Heart left ventricle (tissue), 16 donors: ENCODE measurements at regions not wholly inside any gene's neighbourhood (a gene's known extent, or its start where the extent isn't known, plus 50 kb on each side); places are given as distances from the start of the nearest gene placed in this dataset.

Experiments used
- ATAC-seq, 4 donors: fragments of 200-7000 bp; cut with Tn5 transposase; one replicate each; pipeline ENCODE4 v1.9.1; 2020 to 2022; ENCODE audit warnings: moderate library complexity in 4 of 4, mild to moderate bottlenecking in 3 of 4, moderate number of reproducible peaks in 1 of 4
- DNase-seq, 5 donors: peaks; one replicate each; pipeline ENCODE4 v3.0.0-alpha.2; 2020
- H3K27ac ChIP-seq, 12 donors: fragments of 200-600 bp; sonication (generic) in 4 of 12; one replicate each; pipeline versions ENCODE4 v1.5.0 to v1.8.0; 2016 to 2022; ENCODE audit warnings: mild to moderate bottlenecking in 2 of 12
- H3K27me3 ChIP-seq, 9 donors: fragments of 200-600 bp; sonication (generic) in 2 of 9; one replicate each; pipeline versions ENCODE4 v1.5.1 to v1.8.0; 2016 to 2022; ENCODE audit warnings: mild to moderate bottlenecking in 3 of 9
- H3K36me3 ChIP-seq, 9 donors: fragments of 200-600 bp; sonication (generic) in 2 of 9; one replicate each; pipeline versions ENCODE4 v1.5.0 to v1.8.0; 2018 to 2022; ENCODE audit warnings: mild to moderate bottlenecking in 2 of 9
- H3K4me1 ChIP-seq, 12 donors: fragments of 200-600 bp; sonication (generic) in 4 of 12; one replicate each; pipeline versions ENCODE4 v1.5.0 to v1.8.0; 2016 to 2022; ENCODE audit warnings: mild to moderate bottlenecking in 3 of 12
- H3K4me3 ChIP-seq, 12 donors: fragments of 200-600 bp; sonication (generic) in 4 of 12; one replicate each; pipeline versions ENCODE4 v1.5.0 to v1.8.0; 2017 to 2022; ENCODE audit warnings: mild to moderate bottlenecking in 9 of 12, moderate library complexity in 4 of 12
- H3K9me3 ChIP-seq, 12 donors: fragments of 200-600 bp; sonication (generic) in 4 of 12; one replicate each; pipeline versions ENCODE4 v1.5.0 to v1.8.0; 2016 to 2022; ENCODE audit warnings: mild to moderate bottlenecking in 1 of 12
- POLR2A ChIP-seq, 2 donors: fragments of 450-650 bp; IDR thresholded peaks; one replicate each; pipeline ENCODE4 v1.6.1; 2017; ENCODE audit warnings: antibody characterized with exemption in 2 of 2, mild to moderate bottlenecking in 2 of 2, moderate library complexity in 2 of 2
- WGBS, 4 donors: extraction: QIAGEN DNeasy Blood & Tissue Kit in 2 of 4; methylation state at CpG; one replicate each; pipeline versions ENCODE4 v1.1.5 to v1.1.7; 2013 to 2018; 5-methylcytosine and 5-hydroxymethylcytosine counted together
- intact Hi-C, 10 donors: fragments of 100-400 bp; cut with DNase I; formaldehyde crosslinking; loops; one replicate each; pipeline versions ENCODE4 v1.11.1 to v1.14.2; 2022
- TF ChIP-seq, protein P1 (sequence below), 12 donors: fragments of 200-600 bp; sonication (generic) in 4 of 12; IDR thresholded peaks; one replicate each; pipeline versions ENCODE4 v1.5.0 to v1.8.0; 2018 to 2022; ENCODE audit warnings: antibody characterized with exemption in 12 of 12, mild to moderate bottlenecking in 5 of 12
- donor health status: ischemic (EF 13 %, LVEDD 7.1; RV severe dilation, severe dysfunction).
- donor health status: healthy with polysubstance abuse.
- donor health status: DM: no; HTN: yes; CAD: no.
- donor health status: DM: no; HTN: no; CAD: no.
- donor health status: ischemic (EF 25% LVEDD 6.9; RV normal size, moderate dysfunction).
- donor health status: ischemic (EF 25% LVEDD 5.7; RV mildly dilated, moderate dysfunction).
- donor health status: healthy.
- donor health status: DM: yes; HTN: yes; CAD: no.
- donor health status: ischemic (EF 35%, LVEDD 5.7; RV mildly dilated, moderate dysfunction).
- donor health status: nonischemic (EF 11% LVEDD 7.7; RV severe dilation, severe dysfunction).
- donor health status: DM: yes; HTN: yes; CAD: no.
- donor health status: PGD.
- donor health status: ischemic (EF 29% LVEDD 5.4; RV normal size, mild dysfunction).
- donor health status: nonischemic (EF 23%, LVEDD 6.1; RV moderate dilation, normal function).

DNA sequence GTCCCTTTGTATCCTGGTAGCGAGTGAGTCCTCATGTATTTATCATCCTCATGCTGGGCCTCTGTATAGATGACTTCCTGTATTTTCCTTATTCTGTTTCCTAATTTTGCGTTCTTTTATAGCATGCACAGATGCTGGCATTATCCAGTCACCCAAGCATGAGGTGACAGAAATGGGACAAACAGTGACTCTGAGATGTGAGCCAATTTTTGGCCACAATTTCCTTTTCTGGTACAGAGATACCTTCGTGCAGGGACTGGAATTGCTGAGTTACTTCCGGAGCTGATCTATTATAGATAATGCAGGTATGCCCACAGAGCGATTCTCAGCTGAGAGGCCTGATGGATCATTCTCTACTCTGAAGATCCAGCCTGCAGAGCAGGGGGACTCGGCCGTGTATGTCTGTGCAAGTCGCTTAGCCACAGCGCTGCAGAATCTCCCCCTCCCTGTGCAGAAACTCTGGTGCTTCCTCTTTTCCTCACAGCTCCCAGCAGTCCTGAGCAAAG, 183.1 kb upstream of the PRSS58 start:
- WGBS, 4 donors = 47 to 54% (median 49%) methylated on average over 8 to 9 of the region's 9 CpGs

DNA sequence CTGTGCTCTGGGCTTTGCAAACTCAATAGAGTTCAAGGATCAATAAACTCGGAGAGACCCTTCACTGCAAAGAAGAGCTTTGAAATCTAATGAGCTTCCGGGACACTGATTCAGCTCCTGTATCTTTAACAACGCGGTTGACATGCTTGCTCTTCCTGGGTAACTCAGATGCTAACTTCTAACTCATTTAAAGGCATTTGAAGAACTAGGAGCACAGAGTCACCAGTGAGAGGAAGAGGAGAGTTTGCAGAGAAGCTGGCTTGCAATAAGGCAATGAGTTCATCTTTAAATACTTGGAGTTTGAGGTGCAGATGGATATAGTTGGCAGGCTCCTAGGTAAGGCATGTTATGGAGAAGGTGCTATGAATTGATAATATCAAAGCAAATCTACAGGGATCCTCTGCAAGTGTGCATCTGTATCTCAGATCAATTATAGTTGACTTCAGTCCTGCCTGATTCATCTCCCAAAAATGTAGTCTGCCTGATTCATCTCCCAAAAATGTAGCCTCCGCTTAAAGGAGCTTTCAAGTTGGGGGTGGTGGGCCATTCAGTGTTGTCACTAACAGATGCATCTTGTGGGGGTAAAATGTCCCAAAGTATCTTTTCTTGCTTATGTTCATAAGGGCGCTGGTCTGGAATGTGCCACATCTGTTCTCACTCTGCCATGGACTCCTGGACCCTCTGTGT, 182.5 kb upstream of the PRSS58 start:
- Histone ChIP-seq H3K27me3 (peaks cover 0 to 30% (median 0%) of the 10 kb centered on the region in 9 donors), H3K4me1 (peaks cover 0 to 49% (median 0%) of the 10 kb centered on the region in 12 donors), H3K27ac (no peak overlapping the region), H3K4me3 (no peak overlapping the region), H3K36me3 (no peaks in the 10 kb centered on the region), H3K9me3 (no peaks in the 10 kb centered on the region)
- DNase-seq (no peak), ATAC-seq (no peak)
- intact Hi-C loops = no loop called here
- 69 to 85% (median 80%) methylated on average over 6 of the region's 6 CpGs for whole genome bisulfite sequencing, 4 donors
- TF ChIP-seq POLR2A (IDR thresholded peaks at IDR 0.05) = no peak
- TF ChIP-seq, protein P1, sequence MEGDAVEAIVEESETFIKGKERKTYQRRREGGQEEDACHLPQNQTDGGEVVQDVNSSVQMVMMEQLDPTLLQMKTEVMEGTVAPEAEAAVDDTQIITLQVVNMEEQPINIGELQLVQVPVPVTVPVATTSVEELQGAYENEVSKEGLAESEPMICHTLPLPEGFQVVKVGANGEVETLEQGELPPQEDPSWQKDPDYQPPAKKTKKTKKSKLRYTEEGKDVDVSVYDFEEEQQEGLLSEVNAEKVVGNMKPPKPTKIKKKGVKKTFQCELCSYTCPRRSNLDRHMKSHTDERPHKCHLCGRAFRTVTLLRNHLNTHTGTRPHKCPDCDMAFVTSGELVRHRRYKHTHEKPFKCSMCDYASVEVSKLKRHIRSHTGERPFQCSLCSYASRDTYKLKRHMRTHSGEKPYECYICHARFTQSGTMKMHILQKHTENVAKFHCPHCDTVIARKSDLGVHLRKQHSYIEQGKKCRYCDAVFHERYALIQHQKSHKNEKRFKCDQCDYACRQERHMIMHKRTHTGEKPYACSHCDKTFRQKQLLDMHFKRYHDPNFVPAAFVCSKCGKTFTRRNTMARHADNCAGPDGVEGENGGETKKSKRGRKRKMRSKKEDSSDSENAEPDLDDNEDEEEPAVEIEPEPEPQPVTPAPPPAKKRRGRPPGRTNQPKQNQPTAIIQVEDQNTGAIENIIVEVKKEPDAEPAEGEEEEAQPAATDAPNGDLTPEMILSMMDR (IDR thresholded peaks at IDR 0.05) = no peak

More for the DNA sequence above, 183.1 kb upstream of the PRSS58 start:
- intact Hi-C loops = no loop called here
- Histone ChIP-seq H3K36me3 (no peaks in the 10 kb centered on the region), H3K4me1 (peaks cover 0 to 49% (median 0%) of the 10 kb centered on the region in 12 donors), H3K4me3 (no peak overlapping the region), H3K27ac (no peak overlapping the region), H3K9me3 (no peaks in the 10 kb centered on the region), H3K27me3 (peaks cover 0 to 34% (median 0%) of the 10 kb centered on the region in 9 donors)
- peak in 1 of 4 donors; percentile 34 for ATAC-seq
- no peak for TF ChIP-seq POLR2A (IDR thresholded peaks at IDR 0.05)
- TF ChIP-seq, protein P1 (IDR thresholded peaks at IDR 0.05) = no peak
- no peak for DNase-seq

DNA sequence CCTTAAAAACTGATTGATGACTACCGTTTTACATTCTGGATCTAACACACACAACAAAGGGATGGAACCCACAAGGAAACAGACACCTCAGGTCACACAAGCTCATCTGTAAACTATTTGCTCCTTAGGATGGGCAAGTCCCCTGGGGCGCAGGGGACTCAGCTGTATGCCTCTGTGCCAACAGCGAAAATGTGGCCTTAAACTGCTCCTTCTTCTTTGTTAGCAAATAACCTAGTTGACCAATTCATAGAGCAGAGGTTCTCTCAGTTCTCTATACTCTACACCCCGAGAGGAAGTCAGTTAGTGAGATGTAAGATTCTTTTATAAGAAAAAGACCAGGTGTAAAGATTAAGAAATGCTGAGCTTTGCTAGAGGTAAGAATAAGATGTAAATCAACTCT, 181.9 kb upstream of the PRSS58 start:
- no peaks in the 10 kb centered on the region for H3K9me3 ChIP-seq
- intact Hi-C loops = no loop called here
- no peak overlapping the region for H3K27ac ChIP-seq
- TF ChIP-seq, protein P1 (IDR thresholded peaks at IDR 0.05) = no peak
- TF ChIP-seq POLR2A (IDR thresholded peaks at IDR 0.05) = no peak
- H3K4me1 ChIP-seq = peaks cover 0 to 49% (median 0%) of the 10 kb centered on the region in 12 donors
- ATAC-seq = no peak
- DNase-seq = no peak
- H3K4me3 ChIP-seq = no peak overlapping the region
- H3K36me3 ChIP-seq = no peaks in the 10 kb centered on the region
- peaks cover 0 to 23% (median 0%) of the 10 kb centered on the region in 9 donors for H3K27me3 ChIP-seq
- WGBS, 4 donors = 81 to 91% (median 85%) methylated on average over 4 of the region's 4 CpGs

DNA sequence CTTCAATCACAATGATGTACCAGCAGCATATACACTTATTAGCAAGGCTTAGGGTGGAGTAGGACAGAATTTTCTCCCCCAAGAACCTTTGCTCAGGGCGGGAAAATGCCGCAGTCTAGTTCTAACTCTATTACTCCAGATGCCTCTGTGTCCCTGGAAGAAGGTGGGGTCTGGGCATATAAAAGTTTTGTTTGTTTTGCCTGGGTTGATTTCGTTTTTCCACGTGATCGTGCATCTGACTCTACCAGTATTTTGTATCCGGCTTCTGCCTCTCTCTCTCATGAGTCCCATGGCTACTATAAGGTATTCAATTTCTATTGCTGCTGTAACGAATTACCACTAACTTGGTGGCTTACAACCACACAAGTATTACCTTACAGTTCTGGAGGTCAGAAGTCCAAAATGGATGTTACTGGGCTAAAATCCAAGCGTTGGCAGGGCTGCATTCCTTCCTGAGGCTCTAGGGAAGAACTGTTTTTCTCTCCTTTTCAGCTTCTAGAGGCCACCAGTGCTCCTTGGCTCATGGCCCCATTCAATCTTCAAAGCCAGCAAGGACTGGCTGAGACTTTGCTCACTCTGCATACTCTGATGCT, 181.2 kb upstream of the PRSS58 start:
- Histone ChIP-seq H3K27ac (no peak overlapping the region), H3K27me3 (peaks cover 0 to 21% (median 0%) of the 10 kb centered on the region in 9 donors), H3K4me3 (no peak overlapping the region), H3K9me3 (no peaks in the 10 kb centered on the region), H3K4me1 (peaks cover 0 to 47% (median 0%) of the 10 kb centered on the region in 12 donors), H3K36me3 (no peaks in the 10 kb centered on the region)
- 64 to 78% (median 72%) methylated on average over 8 of the region's 8 CpGs for WGBS, 4 donors
- TF ChIP-seq, protein P1 (IDR thresholded peaks at IDR 0.05) = no peak
- no peak for TF ChIP-seq POLR2A (IDR thresholded peaks at IDR 0.05)
- DNase-seq = no peak
- intact Hi-C loops = no loop called here
- no peak for ATAC-seq
